ENCODE measurements at regions not wholly inside any gene's neighbourhood (a gene's known extent, or its start where the extent isn't known, plus 50 kb on each side); places are given as distances from the start of the nearest gene placed in this dataset.

- no peak for ATAC-seq (ENCODE audit: low read depth)
- Histone ChIP-seq H3K4me3 (ENCODE audit: control extremely low read depth in 1 of 5, extremely low read depth in 1 of 5, insufficient read depth in 1 of 5, low read depth in 2 of 5, low read length in 4 of 5) (no peak overlapping the region), H3K4me2 (replicated peaks; ENCODE audit: low read depth, low read length, poor library complexity, severe bottlenecking) (no peak overlapping the region), H3K27ac (ENCODE audit: low read length in 2 of 2) (no peak overlapping the region), H2AFZ (ENCODE audit: insufficient read depth, low read depth, low read length, poor library complexity, severe bottlenecking) (no peak overlapping the region), H3K27me3 (replicated peaks in 1 of 4; ENCODE audit: control extremely low read depth in 1 of 4, control insufficient read depth in 3 of 4, insufficient read depth in 4 of 4, low read length in 3 of 4) (no peaks in the 10 kb centered on the region), H3K79me2 (ENCODE audit: control insufficient read depth, insufficient read depth, low read length) (no peaks in the 10 kb centered on the region), H4K20me1 (ENCODE audit: control insufficient read depth, insufficient read depth, low read length, poor library complexity, severe bottlenecking) (no peaks in the 10 kb centered on the region), H3K9ac (ENCODE audit: low read length) (no peak overlapping the region), H3K9me3 (ENCODE audit: control extremely low read depth in 1 of 3, control insufficient read depth in 2 of 3, insufficient read depth in 1 of 3, low read length in 2 of 3) (peaks cover 0 to 2% (median 1%) of the 10 kb centered on the region in 3 donors), H3K36me3 (replicated peaks in 1 of 2; ENCODE audit: control extremely low read depth in 1 of 2, control insufficient read depth in 1 of 2, extremely low read depth in 1 of 2, insufficient read depth in 2 of 2, low read length in 1 of 2) (no peaks in the 10 kb centered on the region), H3K4me1 (ENCODE audit: control insufficient read depth in 2 of 2, insufficient read depth in 2 of 2, low read length in 2 of 2) (no peaks in the 10 kb centered on the region)
- intact Hi-C loops (cut with micrococcal nuclease), result no loop called here
- POLR2A ChIA-PET, result no interaction called here
- H3K4me1 Mint-ChIP-seq, result no peaks in the 10 kb centered on the region
- H3K9me3 Mint-ChIP-seq (ENCODE audit: insufficient read depth), result peaks cover 2% of the 10 kb centered on the region
- H3K27ac Mint-ChIP-seq, result no peak overlapping the region
- no peaks in the 10 kb centered on the region for H3K27me3 Mint-ChIP-seq
- H3K4me3 Mint-ChIP-seq, result no peak overlapping the region
- WGBS (ENCODE audit: insufficient coverage), result no CpG with 5 or more reads among the region's 4 CpGs
- no peak for DNase-seq
- TF ChIP-seq EZH2 (IDR thresholded peaks at IDR 0.05; ENCODE audit: borderline replicate concordance, insufficient read depth, low read depth, low read length, poor library complexity, severe bottlenecking), result no peak
- TF ChIP-seq, protein P1, sequence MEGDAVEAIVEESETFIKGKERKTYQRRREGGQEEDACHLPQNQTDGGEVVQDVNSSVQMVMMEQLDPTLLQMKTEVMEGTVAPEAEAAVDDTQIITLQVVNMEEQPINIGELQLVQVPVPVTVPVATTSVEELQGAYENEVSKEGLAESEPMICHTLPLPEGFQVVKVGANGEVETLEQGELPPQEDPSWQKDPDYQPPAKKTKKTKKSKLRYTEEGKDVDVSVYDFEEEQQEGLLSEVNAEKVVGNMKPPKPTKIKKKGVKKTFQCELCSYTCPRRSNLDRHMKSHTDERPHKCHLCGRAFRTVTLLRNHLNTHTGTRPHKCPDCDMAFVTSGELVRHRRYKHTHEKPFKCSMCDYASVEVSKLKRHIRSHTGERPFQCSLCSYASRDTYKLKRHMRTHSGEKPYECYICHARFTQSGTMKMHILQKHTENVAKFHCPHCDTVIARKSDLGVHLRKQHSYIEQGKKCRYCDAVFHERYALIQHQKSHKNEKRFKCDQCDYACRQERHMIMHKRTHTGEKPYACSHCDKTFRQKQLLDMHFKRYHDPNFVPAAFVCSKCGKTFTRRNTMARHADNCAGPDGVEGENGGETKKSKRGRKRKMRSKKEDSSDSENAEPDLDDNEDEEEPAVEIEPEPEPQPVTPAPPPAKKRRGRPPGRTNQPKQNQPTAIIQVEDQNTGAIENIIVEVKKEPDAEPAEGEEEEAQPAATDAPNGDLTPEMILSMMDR (IDR thresholded peaks at IDR 0.05), result no peak
- CTCF ChIA-PET, result no interaction called here
These were observed 525.3 kb upstream of the NOVA1 start for GRCh38 chr14:27123162-27123561.

GRCh38 chr14:27127838-27128237 lies 530.0 kb upstream of the NOVA1 start:
- H3K4me1 ChIP-seq (ENCODE audit: control insufficient read depth in 2 of 2, insufficient read depth in 2 of 2, low read length in 2 of 2), result no peaks in the 10 kb centered on the region
- no peak overlapping the region for H3K4me2 ChIP-seq (replicated peaks; ENCODE audit: low read depth, low read length, poor library complexity, severe bottlenecking)
- Mint-ChIP-seq H3K27ac (no peak overlapping the region), H3K4me1 (no peaks in the 10 kb centered on the region), H3K4me3 (no peak overlapping the region), H3K27me3 (no peaks in the 10 kb centered on the region), H3K9me3 (ENCODE audit: insufficient read depth) (no peaks in the 10 kb centered on the region)
- no peaks in the 10 kb centered on the region for H3K36me3 ChIP-seq (replicated peaks in 1 of 2; ENCODE audit: control extremely low read depth in 1 of 2, control insufficient read depth in 1 of 2, extremely low read depth in 1 of 2, insufficient read depth in 2 of 2, low read length in 1 of 2)
- no peak overlapping the region for H3K4me3 ChIP-seq (ENCODE audit: control extremely low read depth in 1 of 5, extremely low read depth in 1 of 5, insufficient read depth in 1 of 5, low read depth in 2 of 5, low read length in 4 of 5)
- no peaks in the 10 kb centered on the region for H3K27me3 ChIP-seq (replicated peaks in 1 of 4; ENCODE audit: control extremely low read depth in 1 of 4, control insufficient read depth in 3 of 4, insufficient read depth in 4 of 4, low read length in 3 of 4)
- no peak overlapping the region for H2AFZ ChIP-seq (ENCODE audit: insufficient read depth, low read depth, low read length, poor library complexity, severe bottlenecking)
- TF ChIP-seq, protein P1 (IDR thresholded peaks at IDR 0.05), result no peak
- no peak for TF ChIP-seq EZH2 (IDR thresholded peaks at IDR 0.05; ENCODE audit: borderline replicate concordance, insufficient read depth, low read depth, low read length, poor library complexity, severe bottlenecking)
- no peaks in the 10 kb centered on the region for H4K20me1 ChIP-seq (ENCODE audit: control insufficient read depth, insufficient read depth, low read length, poor library complexity, severe bottlenecking)
- peaks cover 0 to 2% (median 0%) of the 10 kb centered on the region in 3 donors for H3K9me3 ChIP-seq (ENCODE audit: control extremely low read depth in 1 of 3, control insufficient read depth in 2 of 3, insufficient read depth in 1 of 3, low read length in 2 of 3)
- H3K79me2 ChIP-seq (ENCODE audit: control insufficient read depth, insufficient read depth, low read length), result no peaks in the 10 kb centered on the region
- no CpG with 5 or more reads among the region's 3 CpGs for WGBS (ENCODE audit: insufficient coverage)
- POLR2A ChIA-PET, result no interaction called here
- intact Hi-C loops (cut with micrococcal nuclease), result no loop called here
- DNase-seq (no peak), ATAC-seq (ENCODE audit: low read depth) (no peak)
- CTCF ChIA-PET, result no interaction called here
- H3K9ac ChIP-seq (ENCODE audit: low read length), result no peak overlapping the region
- no peak overlapping the region for H3K27ac ChIP-seq (ENCODE audit: low read length in 2 of 2)
